CD4-positive, alpha-beta T cell treated with Interleukin-21 for 1 hour (primary cell): ENCODE measurements at regions not wholly inside any gene's neighbourhood (a gene's known extent, or its start where the extent isn't known, plus 50 kb on each side); places are given as distances from the start of the nearest gene placed in this dataset.
"Not testable (repeated sequence)": the region's sequence is repeated elsewhere in the genome, so short reads cannot be mapped to it uniquely, and the experiment has no call there.

Source experiments
- DNase-seq: peaks from one replicate; pipeline ENCODE4 v3.0.0-alpha.2; 2020

DNA sequence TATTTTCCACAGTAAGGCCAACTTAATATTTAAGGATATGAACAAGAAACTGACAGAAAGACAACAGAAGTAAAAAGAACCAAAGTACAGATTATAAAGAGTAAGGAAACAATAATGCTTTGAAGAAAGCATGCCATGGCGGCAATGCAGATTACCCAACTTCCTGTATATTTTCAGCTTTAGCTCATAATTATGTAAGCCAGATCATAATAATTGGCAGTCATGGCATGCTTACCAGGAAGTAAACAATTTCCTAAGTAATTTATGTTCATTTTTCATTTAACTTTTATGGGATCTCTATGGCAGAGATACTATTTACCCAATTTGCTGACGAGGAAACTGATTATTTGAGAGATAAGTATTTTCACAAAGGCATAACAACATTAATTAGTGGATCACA is 988.7 kb downstream of the HACE1 start:
- DNase-seq, result no peak

DNA sequence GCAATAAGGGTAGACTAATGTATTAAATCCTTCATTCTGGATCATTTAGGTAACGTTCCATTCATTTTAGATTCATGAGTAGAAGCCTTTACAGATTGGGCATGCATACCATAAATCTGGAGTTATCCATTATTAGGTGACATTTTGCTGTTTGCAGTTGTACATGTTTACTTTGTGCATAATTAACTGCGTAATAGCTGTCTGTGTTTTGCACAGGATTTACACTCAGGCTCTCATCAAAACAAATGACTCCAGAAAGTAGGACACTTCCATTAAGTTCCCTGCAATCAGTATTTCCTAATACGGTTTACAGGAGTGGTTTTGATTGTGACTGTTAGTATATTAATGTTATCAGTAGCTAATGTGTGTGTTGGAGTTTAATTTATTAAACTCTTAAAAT is 997.4 kb downstream of the HACE1 start:
- no peak for DNase-seq

DNA sequence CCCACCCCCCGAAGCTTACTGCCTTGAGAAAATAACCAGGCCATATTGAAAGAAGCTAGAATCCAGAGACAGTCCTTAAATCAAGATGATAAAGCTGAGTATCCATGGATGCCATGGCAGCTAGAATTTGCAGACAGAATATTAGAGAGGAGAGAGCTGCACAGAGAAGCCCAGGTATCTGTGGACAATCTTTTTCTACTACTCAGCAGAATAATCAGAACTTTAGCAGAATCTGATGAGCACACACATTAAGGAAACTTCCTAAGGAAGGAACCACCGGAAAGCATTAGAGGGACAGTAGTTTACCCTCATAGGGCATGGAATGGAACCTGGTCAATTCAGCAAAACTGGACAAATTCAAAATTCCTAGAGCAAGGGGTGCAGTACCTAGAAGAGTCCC is 1001.7 kb downstream of the HACE1 start:
- DNase-seq, result no peak

DNA sequence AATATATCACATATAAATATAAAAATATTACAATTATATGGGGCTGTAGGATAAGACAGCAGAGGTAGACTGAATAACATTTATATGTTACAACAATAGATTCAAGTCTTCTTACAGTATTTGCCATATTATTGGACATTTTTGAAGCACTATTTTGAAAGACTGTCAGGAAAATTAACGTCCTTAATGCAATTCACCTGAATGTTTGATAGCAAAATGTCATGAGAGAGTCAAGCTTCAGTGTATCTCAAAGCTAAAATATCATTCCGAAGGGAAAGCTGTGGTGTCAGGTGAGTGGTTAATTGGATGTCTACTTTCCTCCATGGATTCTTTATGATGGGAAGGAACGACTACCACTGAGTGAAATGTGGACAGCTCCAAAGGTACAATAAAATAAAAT is 1004.0 kb downstream of the HACE1 start:
- no peak for DNase-seq

DNA sequence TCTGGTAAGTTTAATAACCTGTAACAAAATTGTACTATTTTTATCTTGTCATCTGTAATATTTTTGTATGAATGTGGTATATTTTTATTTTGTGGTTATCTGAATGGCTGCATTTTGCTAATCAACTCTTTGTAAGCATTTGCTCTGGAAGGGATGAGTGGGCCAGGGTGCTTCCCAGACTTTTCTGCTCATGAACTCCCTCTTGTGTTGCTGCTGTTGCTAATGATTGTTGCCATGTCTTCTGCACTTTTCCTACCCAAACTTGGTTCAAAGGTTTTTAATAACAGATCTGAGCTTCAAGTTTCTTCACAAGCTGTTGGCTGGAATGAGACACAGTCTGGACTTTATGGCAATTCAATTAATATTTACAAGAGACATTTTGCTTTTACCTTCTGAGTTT is 1005.7 kb downstream of the HACE1 start:
- DNase-seq, result no peak

DNA sequence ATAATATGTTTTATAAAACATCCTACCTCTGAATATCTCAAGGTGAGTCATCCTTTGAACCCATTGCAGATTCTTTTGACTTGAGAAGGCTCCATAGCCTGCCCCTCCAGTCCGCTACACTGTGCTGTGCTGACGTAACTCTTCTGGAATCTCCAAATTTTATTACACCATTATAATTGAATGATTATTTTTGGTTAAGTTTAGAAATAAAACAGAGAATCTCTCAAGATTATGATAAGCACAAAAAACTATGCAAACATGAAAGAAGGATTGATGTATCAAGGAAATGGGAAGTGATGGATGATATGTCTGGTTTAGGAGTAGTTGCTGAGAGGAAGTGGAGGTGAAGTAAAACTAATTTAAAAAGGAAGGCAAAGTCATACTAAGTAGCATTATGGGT is 1021.3 kb downstream of the HACE1 start:
- DNase-seq, result no peak

DNA sequence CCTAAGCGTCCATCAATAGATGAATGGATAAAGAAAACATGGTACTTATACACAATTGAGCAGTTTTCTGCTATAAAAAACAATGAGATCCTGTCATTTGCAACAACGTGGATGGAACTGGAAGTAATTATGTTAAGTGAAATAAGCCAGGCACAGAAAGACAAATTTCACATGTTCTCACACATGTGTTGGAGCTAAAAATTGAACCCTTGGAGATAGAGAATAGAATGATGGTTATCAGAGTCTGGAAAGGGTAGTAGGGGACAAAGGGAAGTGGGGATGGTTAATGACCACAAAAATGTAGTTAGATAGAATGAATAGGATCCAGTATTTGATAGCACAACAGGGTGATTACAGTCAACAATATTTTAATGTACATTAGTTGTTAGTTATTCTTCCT is 1033.5 kb downstream of the HACE1 start:
- no peak for DNase-seq

DNA sequence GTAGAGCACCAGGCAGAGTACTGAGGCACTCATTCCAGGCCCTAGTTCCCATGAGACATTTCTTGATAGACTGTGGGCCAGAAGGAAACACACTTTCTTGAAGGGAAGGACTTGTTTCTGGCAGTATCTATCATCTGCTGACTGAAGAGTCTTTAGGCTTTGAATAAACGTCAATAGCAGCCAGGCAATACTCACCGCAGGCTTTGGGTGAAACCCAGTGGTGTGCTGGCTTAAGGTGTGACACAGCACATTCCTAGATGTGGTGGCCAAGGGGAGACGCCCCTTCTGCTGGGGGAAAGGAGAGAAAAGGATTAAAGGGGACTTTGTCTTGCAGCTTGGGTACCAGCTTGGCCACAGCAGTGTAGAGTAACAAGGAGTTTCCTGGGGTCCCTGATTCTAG is 1039.6 kb downstream of the HACE1 start:
- DNase-seq, result no peak

DNA sequence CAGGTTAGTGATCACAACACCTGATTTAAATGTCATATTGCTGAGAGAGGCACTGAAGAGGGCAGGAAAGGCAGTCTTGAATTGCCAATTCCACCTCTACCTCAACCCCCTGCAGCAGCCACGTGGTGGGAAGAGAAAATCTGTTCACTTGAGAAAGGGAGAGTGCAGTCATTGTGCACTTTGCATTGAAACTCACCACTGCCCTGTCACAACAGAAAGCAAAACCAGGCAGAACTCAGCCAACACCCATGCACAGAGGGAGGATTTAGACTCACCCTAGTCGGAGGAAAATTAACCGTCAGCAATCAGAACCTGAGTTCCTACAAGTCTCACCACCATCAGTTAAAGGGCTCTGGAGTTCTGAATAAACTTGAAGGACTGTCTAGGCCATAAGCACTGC is 1040.2 kb downstream of the HACE1 start:
- no peak for DNase-seq

DNA sequence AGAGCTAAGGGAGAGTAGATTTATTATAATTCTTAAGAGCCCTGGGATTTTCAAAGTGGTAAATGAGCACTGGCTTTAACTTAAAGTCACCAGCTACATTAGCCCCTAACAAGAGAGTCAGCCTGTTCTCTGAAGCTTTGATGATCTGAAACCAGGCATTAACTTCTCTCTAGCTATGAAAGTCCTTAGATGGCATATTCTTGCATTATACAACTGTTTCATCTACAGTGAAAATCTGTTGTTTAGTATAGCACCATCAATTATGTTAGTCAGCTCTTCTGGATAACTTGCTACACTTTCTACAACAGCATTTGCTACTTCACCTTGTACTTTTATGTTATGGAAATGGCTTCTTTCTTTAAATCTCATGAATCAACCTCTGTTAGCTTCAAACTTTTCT is 1046.7 kb downstream of the HACE1 start:
- DNase-seq, result no peak

DNA sequence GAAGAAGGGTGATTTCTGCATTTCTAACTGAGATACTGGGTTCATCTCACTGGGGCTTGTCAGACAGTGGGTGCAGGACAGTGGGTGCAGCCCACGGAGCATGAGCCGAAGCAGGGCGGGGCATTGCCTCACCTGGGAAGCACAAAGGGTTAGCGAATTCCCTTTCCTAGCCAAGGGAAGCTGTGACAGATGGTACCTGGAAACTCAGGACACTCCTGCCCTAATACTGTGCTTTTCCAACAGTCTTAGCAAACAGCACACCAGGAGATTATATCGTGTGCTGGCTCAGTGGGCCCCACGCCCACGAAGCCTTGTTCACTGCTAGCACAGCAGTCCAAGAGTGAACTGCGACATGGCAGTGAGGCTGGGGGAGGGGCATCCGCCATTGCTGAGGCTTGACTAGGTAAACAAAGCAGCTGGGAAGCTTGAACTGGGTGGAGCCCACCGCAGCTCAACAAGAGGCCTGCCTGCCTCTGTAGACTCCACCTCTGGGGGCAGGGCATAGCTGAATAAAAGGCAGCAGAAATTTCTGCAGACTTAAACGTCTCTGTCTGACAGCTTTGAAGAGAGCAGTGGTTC is 1057.7 kb downstream of the HACE1 start:
- DNase-seq, result not testable (repeated sequence)

DNA sequence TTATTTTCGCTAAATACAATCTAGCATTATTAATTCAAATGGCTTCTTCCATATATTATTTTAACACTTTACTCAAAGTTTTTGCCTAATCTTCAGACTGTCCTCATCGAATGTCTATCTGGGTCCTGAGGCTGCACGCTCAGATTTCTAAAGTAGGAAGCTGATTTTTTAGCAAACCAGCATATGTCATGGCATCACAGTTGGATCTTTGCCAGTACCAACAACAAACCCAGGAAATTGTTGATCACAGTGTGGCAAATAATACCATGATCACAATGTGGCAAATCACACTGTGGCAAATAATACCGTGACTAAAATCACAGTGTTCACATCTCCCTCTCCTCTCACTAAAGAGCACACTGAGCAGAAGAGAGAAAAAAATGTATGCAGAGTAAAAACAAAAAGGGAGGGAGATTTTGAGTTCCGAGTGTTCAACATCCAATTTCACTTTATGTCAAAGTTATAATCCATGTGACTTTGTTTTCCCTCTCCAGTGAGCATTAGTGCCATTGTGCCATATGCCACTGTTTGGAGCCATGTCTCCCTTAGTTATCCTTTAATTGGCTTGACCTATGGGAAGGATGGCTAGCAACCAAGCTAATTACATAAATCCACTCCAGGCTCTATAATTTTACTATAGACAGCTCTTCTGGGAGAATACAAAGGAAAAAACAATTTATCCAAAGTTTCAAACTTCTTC is 1059.6 kb downstream of the HACE1 start:
- DNase-seq, result no peak

DNA sequence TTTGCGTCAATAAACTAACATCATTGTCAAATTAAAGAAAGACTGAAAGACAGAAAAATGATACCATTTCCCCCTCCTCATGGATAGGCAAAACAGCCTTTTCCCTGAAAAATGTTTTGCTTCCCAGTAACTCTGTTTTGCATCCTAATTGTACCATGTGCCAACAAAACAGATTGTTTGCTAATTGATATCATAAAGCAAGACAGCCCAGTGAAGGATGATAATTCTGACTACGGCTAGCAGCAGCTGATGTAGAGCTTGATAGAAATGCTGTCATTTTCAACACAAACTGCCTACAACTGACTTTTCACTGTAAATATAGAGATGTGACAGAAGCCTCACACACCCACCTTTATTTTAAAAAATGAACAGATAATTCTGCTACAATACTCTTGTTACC is 1061.6 kb downstream of the HACE1 start:
- no peak for DNase-seq

DNA sequence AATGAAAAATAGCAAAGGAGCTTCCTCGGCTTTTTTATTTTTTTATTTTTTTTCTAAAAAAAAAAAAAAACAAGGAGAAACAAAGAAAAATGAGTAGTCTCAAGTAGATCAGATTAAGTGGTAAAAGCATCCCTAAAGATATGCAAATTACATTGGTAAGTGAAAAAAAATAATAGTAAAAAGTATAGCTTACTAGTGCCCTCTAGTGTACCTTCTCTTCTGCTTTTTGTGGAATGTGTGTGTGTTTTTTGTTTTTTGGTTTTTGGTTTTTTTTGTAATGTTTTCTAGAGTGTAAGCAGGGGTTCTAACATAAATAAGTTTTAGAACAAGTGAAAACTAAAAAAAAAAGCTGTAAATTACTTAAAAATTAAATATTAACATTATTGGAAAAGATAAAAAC is 1062.0 kb downstream of the HACE1 start:
- no peak for DNase-seq

DNA sequence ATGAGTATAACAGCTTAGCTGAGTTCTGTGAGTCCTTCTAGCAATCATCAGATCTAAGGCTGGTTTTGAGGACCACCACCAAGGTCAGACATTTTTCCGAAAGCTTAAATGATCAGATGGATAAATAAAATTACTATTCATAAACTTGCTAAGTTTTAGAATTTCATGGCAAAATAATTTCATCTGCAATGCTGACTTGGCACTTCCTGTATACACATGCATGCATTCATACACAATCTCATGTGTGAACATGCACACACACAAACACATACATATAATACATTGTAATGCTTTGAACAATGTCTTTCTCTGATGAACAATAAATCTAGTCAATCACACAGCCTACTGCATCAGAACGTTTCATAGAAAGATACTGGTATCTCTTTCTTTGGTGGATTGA is 1068.3 kb downstream of the HACE1 start:
- DNase-seq, result no peak

DNA sequence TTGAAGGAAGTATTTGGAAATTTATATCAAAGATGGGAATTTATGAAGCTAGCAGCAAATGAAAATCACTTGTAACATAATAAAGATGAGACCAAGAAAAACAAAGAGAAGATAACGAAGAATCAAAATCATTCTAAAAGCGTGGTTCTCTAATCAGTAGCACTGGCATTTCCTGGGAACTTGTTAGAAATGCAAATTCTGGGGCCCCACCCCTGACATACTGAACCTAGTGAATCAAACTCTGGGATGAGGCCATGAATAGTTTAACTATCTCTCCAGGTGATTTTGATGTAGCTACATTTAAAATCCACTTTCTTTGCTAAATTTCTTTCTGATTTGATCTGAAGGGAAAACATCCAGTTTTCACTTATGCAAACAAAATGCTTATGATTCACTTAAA is 1075.6 kb downstream of the HACE1 start:
- DNase-seq, result no peak

DNA sequence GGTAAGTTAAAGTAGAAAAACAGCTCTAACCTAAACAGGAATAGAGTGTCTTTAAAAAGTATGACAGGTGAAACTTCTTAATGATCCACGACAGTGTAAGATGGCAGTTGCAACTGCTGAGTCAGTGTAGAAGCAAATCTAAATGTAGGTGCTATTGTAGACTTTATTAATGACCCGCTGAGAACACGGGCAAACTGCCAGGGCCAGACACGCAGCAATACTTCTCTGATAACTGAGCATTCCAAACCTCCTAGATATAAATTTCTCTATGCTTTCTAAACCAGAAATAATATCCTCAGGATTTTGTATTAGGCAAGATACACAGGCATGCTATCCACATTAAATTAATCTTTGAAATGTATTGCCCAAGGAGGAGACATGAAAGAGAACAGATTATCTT is 1076.4 kb downstream of the HACE1 start:
- no peak for DNase-seq

DNA sequence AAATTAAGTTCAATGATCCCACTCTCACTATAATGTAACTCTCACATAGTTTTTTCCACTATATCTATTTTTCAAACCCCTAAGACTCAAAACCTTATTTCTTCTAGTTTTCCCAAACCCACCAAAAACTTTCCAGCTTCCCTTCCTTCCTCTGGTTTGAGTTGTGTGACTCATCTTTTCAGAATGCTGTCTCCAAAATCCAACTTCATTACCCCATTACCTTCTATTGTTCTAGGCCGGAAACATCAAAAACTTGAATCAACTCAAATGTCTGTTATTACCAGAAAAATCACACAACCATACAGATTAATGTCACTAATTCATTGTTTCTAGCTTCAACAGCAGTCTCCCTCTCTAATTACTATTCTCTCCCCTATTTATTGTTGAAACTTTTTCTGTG is 1090.3 kb downstream of the HACE1 start:
- DNase-seq, result no peak

DNA sequence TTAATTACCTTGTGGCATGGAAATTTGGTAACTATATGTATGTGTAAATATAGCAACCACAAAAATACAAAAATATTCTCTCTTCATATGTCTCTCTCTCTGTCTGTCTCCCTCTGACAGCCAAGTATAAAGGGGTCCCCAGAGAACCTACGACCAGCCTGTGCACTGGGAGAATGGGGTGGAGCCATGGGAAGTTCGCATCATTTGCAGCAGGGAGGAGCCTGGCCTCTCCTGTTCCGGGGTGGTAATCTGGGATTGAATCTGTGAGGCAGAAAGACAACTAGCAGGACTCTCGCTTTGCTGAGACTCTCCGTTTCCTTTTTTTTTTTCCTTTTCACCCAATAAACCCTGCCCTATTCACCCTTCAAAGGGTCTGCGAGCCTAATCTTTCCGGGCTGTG is 1109.1 kb downstream of the HACE1 start:
- no peak for DNase-seq

DNA sequence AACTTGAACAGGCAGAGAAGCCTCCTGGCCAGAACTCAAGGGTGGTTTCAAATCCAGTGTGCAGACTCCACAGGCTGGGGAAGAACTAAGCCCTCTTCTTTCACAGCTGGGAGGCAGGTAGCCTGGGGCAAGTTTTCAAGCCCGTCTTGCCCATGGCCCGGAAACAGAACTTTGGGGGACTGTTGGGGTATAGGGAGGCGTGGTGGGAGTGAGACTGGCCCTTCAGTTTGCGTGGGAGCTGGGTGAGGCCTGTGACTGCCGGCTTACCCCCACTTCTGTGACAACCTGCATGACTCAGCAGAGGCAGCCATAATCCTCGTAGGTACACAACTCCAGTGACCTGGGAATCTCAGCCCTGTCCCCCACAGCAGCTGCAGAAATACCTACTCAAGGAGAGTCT is 1125.7 kb downstream of the HACE1 start:
- no peak for DNase-seq

DNA sequence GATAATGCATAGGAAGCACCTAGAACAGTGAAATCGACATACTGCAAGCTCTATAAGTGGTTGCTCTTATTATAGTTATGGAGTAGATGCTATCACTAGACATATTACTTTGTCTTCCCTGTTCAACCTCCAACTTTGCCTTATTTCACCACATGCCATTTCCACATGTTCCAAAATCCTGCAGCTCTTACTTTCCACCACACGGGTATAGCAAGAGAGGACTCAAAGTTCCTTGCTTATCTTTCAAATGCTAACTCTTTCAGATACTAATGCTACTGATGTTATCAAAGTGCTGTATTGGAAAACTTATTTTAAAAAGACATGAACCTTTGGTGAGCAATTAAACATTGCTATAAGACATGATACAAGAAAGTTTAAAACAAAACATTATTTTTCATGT is 1130.1 kb downstream of the HACE1 start:
- DNase-seq, result no peak

DNA sequence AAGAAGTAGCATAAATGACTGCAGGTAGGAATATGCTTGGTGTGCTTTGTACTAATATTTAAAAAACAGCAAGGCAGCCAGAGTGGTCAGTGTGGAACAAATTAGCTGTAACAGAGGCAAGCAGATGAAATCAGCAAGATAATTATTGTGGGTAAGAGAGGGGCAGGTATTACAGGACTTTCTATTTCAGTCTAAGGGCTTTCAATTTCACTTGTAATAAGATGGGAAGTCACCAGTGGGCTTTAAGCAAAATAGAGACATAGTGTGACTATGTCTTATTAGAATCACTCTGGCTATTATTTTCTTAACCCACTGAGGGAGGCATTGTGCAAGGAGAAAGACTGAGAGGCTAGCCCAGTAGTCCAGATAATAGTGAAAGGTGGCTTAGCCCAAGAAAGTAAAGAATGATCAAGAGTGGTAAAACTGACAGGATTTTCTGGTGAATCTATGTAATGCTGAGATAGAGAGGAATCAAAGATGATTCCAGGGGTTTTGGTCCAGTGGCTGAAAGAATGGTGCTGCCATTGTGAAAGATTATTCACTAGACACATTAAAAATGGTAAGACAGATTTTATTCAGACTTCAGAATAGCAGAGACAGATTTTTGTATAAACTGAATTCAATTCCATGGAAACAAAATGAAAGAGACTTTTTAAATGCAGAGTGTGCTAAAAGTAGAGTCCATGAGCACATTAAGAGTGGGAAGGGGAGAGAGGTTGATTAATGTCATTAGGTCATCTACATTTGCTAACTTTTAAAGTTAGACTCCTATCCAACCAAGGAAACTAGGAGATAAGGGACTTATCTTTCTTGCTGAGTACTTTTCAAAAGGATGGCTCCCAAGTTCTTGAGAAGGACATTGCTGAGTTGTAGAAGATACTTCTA is 1136.0 kb downstream of the HACE1 start:
- no peak for DNase-seq

DNA sequence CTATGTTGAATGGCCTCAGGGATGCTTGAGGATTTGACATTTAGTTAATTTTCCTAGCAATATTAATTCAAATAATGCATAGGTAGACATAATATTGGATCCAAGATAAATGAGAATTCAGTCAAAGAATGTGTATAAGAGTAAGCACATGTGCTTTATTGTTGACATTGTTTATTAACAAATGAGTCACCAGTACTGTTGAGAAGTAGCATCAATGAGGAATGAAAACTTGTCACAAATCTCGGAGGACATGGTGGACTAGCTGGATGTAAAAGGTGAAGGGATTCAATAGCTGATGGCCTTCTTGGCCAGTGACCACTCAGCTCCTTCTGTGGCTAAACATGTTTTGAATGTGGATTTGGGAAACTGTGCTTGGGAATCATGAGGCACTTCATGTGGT is 1137.0 kb downstream of the HACE1 start:
- DNase-seq, result no peak

DNA sequence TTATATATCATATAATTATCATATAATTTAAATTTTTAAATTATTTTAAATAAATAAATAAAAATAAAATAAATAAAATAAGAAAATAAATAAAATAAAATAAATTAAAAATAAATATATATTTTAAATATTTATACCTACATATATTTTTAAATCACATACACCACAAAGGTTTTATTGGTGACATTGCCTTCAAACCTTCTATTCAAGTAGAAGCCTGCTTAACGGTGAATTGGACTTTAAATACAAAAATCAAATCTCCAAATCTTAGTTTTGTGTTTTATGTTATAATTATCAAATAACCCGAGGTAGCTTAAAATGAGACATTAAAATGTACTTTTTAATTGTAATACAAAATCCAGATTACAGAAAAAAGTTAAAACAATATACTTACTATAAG is 1137.8 kb downstream of the HACE1 start:
- DNase-seq, result no peak
